SK-N-SH (cell line): ENCODE measurements at regions not wholly inside any gene's neighbourhood (a gene's known extent, or its start where the extent isn't known, plus 50 kb on each side); places are given as distances from the start of the nearest gene placed in this dataset.

Experiments used
- CHD2 ChIP-seq: fragments of 150-350 bp; IDR thresholded peaks from 2 replicates; pipeline ENCODE4 v1.6.1; 2018; ENCODE audit warnings: low read length; ENCODE audit not compliant: partially characterized antibody
- CTCF ChIP-seq: fragments of 200-600 bp; sonication (generic); IDR thresholded peaks from 2 replicates; pipeline ENCODE4 v1.6.1; 2017; ENCODE audit warnings: antibody characterized with exemption, mild to moderate bottlenecking, moderate library complexity
- ELF1 ChIP-seq: IDR thresholded peaks from 2 replicates; pipeline ENCODE4 v1.4.0; 2012
- EP300 ChIP-seq, 2 experiments: IDR thresholded peaks; 2 replicates each; pipeline versions ENCODE4 v1.4.0 to v1.6.1; 2012; ENCODE audit warnings: borderline replicate concordance in 1 of 2, low read depth in 1 of 2, low read length in 1 of 2
- EZH2phosphoT487 ChIP-seq: fragments of 200-600 bp; sonication (generic); IDR thresholded peaks from 2 replicates; pipeline ENCODE4 v1.6.1; 2017; ENCODE audit warnings: low read depth, mixed run types, mild to moderate bottlenecking, antibody characterized with exemption, moderate library complexity, borderline replicate concordance
- JUND ChIP-seq: IDR thresholded peaks from 2 replicates; pipeline ENCODE4 v1.4.0; 2012
- MAX ChIP-seq: IDR thresholded peaks from 2 replicates; pipeline ENCODE4 v1.4.0; 2012; ENCODE audit warnings: low read depth
- MXI1 ChIP-seq: IDR thresholded peaks from 2 replicates; pipeline ENCODE4 v1.6.1; 2012; ENCODE audit warnings: mild to moderate bottlenecking, low read depth, low read length, improper control_type of control experiment
- PBX3 ChIP-seq: IDR thresholded peaks from 2 replicates; pipeline ENCODE4; 2012
- RFX5 ChIP-seq: IDR thresholded peaks from 2 replicates; pipeline ENCODE4 v1.6.1; 2012; ENCODE audit warnings: mild to moderate bottlenecking, improper control_type of control experiment, low read length
- RXRA ChIP-seq: IDR thresholded peaks from 2 replicates; pipeline ENCODE4 v1.4.0; 2012; ENCODE audit warnings: low read depth, mild to moderate bottlenecking, borderline replicate concordance
- SIN3A ChIP-seq: IDR thresholded peaks from 2 replicates; pipeline ENCODE4 v1.6.1; 2012; ENCODE audit warnings: low read depth, mild to moderate bottlenecking, low read length, moderate library complexity, borderline replicate concordance
- USF2 ChIP-seq: fragments of 150-350 bp; IDR thresholded peaks from 2 replicates; pipeline ENCODE4 v1.6.1; 2017; ENCODE audit warnings: antibody characterized with exemption, low read length, low read depth, borderline replicate concordance

GRCh38 chr1:58883037-58883887, 99.4 kb upstream of the JUN start:
- TF ChIP-seq MXI1 (no peak), RXRA (peak; percentile 80), CTCF (no peak), EP300 (IDR thresholded peaks at IDR 0.05; ENCODE audit: borderline replicate concordance in 1 of 2, low read depth in 1 of 2, low read length in 1 of 2) (peak in 1 of 2 experiments; percentile 84; a peak in 2 of 4 replicates), USF2 (no peak), PBX3 (peak; percentile 64), MAX (peak; percentile 87), RFX5 (no peak), EZH2phosphoT487 (no peak), JUND (peak; percentile 85), CHD2 (no peak), SIN3A (no peak), ELF1 (no peak; the same call in 1 of the 2 replicates)
